HCEC 1CT (cell line): ENCODE measurements at regions not wholly inside any gene's neighbourhood (a gene's known extent, or its start where the extent isn't known, plus 50 kb on each side); places are given as distances from the start of the nearest gene placed in this dataset.

Experiments used
- DNase-seq: peaks from one replicate; pipeline ENCODE4 v3.0.0-alpha.2; 2017

GRCh38 chr4:138298866-138299265 is 56.7 kb upstream of the SLC7A11 start:
- no peak for DNase-seq

- no peak for DNase-seq
Measured at GRCh38 chr4:138298431-138298830, 56.3 kb upstream of the SLC7A11 start.

GRCh38 chr4:138297743-138298405 is 55.7 kb upstream of the SLC7A11 start:
- no peak for DNase-seq

- no peak for DNase-seq
Measured at GRCh38 chr4:138292321-138292720, 50.2 kb upstream of the SLC7A11 start.
